C4-2B (cell line): ENCODE measurements at regions not wholly inside any gene's neighbourhood (a gene's known extent, or its start where the extent isn't known, plus 50 kb on each side); places are given as distances from the start of the nearest gene placed in this dataset.

ENCODE experiments used
- ZFX ChIP-seq: fragments of 450-650 bp; IDR thresholded peaks from 2 replicates; pipeline ENCODE4 v1.6.1; 2017
- TF ChIP-seq, protein P1 (sequence below): fragments of 450-650 bp; conservative IDR thresholded peaks from 2 replicates; pipeline ENCODE4 v1.5.1; 2017; ENCODE audit warnings: mild to moderate bottlenecking

- TF ChIP-seq, protein P1, sequence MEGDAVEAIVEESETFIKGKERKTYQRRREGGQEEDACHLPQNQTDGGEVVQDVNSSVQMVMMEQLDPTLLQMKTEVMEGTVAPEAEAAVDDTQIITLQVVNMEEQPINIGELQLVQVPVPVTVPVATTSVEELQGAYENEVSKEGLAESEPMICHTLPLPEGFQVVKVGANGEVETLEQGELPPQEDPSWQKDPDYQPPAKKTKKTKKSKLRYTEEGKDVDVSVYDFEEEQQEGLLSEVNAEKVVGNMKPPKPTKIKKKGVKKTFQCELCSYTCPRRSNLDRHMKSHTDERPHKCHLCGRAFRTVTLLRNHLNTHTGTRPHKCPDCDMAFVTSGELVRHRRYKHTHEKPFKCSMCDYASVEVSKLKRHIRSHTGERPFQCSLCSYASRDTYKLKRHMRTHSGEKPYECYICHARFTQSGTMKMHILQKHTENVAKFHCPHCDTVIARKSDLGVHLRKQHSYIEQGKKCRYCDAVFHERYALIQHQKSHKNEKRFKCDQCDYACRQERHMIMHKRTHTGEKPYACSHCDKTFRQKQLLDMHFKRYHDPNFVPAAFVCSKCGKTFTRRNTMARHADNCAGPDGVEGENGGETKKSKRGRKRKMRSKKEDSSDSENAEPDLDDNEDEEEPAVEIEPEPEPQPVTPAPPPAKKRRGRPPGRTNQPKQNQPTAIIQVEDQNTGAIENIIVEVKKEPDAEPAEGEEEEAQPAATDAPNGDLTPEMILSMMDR = no peak
- TF ChIP-seq ZFX = no peak
Observed at GRCh38 chr5:51024263-51024662, 357.8 kb downstream of the PARP8 start.
